ENCODE measurements at regions not wholly inside any gene's neighbourhood (a gene's known extent, or its start where the extent isn't known, plus 50 kb on each side); places are given as distances from the start of the nearest gene placed in this dataset.

- TF ChIP-seq CTCF (IDR thresholded peaks at IDR 0.05): no peak
- TF ChIP-seq POLR2AphosphoS5 (IDR thresholded peaks at IDR 0.05): no peak
- TF ChIP-seq POLR2A (IDR thresholded peaks at IDR 0.05): no peak
- TF ChIP-seq EP300 (IDR thresholded peaks at IDR 0.05): no peak
These were observed 107.2 kb upstream of the VAV3 start for GRCh38 chr1:108072212-108072611.

Measured in stomach (tissue), 4 donors.